HG03175 (cell line): ENCODE measurements at regions not wholly inside any gene's neighbourhood (a gene's known extent, or its start where the extent isn't known, plus 50 kb on each side); places are given as distances from the start of the nearest gene placed in this dataset.

Experiments used
- ATAC-seq: cut with Tn5 transposase; IDR thresholded peaks from one replicate; pipeline ENCODE4 v1.9.1; 2021; ENCODE audit warnings: mild to moderate bottlenecking, moderate library complexity; ENCODE audit not compliant: unreplicated experiment

- no peak for ATAC-seq
These were observed 218.6 kb downstream of the KLF13 start for GRCh38 chr15:31545257-31545656.

- no peak for ATAC-seq
These were observed 223.8 kb downstream of the KLF13 start for GRCh38 chr15:31550211-31550977.

DNA sequence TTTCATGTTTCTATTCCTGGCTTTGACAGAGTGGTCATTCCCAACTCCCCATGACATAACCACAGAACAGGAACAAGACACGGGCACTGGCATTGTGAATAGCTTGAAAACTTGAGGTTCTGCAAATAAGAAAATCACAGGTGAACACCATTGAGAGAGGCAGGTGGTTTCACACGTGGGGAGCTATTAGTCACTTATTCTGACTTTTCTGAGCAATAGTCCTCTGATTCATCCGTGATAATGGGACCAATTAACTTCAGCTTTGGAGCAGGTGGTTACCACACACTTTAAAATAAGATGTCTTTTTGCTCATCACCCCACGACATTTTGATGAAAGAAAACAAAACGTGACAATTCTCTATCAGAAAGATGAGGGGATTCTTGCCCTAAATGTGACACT, 224.7 kb downstream of the KLF13 start:
- ATAC-seq: no peak

GRCh38 chr15:31552482-31553099, 226.0 kb downstream of the KLF13 start:
- ATAC-seq: no peak

DNA sequence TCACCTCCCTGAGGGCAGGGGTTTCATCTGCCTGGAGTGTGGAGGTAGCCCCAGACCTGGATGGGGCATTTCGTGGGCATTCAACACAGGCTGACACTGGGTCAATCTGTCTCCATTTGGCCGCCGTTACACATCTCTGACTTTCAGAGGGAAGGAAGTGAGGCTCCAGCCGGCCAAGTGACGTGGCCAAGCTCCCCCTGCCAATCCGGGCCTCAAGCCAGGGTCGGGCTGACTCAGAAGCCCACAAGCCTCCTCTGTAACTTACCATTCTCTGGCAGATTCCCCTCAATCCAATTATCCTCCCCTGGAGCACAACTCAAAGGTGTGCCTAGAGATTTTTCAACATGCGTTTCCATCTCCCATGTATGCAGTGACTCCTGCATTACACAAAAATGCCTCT, 227.6 kb downstream of the KLF13 start:
- no peak for ATAC-seq

DNA sequence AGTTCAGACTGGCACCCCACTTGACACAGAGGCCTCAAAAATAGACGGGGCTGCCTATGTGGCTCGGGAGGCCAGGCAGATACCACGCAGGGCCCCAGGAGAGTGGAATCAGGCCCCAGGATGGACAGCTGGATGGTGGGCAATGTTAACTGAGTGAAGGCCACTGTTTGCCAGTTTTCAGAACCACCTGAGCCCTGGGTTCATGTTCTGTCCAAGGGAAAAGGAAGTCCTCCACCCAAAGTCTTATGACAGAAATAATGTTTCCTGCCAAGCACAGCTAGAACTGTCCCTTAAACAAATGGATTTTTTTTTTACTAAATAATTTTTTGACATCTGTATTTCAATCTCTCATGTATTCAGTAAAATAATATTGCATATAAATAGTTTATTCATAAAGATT, 228.4 kb downstream of the KLF13 start:
- no peak for ATAC-seq

DNA sequence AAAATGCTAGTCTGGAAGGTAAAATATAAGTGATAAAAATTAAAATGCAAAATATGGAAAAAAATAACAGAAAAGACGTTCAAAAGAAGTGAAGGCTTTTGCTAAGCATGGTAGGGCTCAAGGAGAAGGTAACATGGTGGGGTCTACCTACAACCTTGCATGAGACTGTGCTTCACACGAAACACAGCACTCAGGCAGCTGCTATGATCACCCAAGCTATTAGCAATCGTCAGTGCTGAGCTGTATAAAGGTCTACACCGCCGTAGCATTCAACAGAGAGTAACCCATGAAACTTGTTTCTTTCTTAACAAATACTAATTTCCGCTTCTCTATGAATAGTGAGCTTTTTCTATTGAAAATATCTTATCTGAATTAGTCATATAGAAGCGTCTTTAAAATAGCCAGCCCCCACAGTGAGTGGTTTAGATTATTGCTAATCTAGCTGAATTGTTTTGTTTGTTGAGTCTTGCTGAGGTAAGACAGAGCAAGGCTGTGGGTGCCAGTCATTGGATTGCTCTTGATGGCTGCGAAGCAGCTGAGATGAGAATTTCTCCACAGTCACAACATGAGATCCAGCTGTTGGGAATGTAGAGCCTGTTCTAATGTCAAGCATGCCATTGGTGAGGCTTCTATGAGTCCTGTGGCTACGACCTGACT, 230.0 kb downstream of the KLF13 start:
- no peak for ATAC-seq

GRCh38 chr15:31557899-31558298, 231.3 kb downstream of the KLF13 start:
- no peak for ATAC-seq

DNA sequence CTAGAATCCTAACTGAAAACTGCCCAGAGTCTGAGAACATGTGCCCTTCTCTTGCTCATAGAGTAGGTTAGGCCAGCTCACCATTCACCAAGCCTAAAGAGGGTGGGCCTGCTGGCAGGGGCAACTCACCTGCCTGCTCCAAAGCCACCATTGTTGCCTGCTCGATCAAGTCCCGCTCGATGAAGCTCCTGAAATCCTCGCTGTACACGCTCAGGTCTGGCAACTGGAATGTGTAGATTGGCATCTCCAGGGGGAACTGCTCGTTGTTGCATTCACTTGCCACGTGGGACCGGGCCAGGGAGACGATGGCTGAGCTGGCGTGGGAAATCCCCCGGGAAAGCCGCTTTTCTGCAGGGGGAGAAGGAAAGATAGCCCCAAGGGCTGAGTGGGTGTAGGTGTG, 232.2 kb downstream of the KLF13 start:
- ATAC-seq: no peak

- no peak for ATAC-seq
These were observed 233.2 kb downstream of the KLF13 start for GRCh38 chr15:31559786-31560185.

GRCh38 chr15:31560643-31561042, 234.0 kb downstream of the KLF13 start:
- ATAC-seq: no peak

DNA sequence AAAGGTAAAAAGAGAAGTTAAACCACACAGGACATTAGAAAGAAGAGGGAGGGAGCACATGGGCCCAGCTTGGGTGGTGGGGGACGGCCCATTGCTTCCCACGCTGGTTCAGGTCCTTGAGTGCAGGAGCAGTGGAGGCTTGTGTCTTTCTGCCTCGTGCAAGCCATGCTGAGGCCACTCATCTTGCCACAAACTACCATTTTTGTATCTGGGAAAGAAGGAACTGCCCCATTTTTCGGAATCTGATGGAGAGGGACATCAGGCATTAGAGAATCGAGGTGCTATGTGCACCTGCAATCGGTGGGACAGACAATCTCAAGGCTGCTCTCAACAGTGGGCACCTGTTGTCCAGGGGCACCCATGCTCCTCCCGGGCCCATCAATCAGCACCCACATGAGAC, 234.5 kb downstream of the KLF13 start:
- no peak for ATAC-seq

- no peak for ATAC-seq
These were observed 236.4 kb downstream of the KLF13 start for GRCh38 chr15:31563001-31563400.

DNA sequence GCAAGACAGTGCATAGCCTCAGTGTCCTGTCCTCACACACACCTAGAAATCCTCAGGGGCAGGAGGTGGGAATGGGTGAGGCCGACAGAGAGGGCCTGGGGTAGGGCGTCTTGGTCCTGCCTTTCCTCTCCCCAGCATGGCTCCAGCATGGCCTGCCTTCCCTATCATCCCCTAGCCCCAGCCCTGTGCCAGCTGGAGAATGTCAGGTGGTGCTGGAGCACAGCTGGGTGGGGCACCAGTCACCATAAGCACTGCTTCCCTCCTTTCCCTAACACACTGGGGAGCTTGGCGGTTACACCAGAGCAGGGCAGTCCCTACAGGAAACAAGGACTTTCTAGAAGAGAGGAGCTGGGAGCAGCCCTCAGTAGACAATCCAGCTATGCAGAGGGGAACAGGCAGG, 236.8 kb downstream of the KLF13 start:
- ATAC-seq: no peak

DNA sequence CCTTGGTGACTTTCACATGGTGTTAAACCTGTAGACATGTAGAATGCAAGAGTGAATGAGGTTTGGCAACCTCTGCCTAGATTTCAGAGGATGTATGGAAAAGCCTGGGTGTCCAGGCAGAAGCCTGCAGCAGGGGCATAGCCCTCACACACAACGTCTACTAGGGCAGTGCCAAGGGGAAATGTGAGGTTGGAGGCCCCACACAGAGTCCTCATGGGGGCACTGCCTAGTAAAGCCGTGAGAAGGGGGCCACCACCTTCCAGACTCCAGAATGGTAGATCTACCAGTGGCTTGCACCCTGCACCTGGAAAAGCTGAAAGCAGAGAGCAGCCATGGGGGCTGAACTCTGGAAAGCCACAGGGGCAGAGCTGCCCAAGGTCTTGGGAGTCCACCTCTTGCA, 241.2 kb downstream of the KLF13 start:
- no peak for ATAC-seq

DNA sequence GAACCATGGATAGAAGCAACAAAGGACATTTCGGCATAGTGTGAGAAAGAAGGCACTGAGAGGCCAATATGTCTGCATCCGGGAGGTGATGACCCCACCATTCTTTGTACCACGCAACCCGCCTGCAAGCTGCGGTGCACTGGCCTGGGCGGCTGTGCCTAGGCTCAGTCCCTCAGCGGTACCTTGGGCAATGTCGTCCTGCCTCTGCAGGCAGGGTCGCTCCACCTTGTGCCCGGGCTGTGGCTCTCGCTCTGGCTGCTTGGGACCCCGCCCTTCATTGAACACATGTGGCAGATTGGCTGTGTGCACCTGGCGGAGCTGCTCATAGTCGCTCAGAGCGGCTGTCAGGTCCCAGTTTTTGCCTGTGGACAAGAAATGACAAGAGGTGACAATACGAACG, 243.2 kb downstream of the KLF13 start:
- ATAC-seq: no peak

DNA sequence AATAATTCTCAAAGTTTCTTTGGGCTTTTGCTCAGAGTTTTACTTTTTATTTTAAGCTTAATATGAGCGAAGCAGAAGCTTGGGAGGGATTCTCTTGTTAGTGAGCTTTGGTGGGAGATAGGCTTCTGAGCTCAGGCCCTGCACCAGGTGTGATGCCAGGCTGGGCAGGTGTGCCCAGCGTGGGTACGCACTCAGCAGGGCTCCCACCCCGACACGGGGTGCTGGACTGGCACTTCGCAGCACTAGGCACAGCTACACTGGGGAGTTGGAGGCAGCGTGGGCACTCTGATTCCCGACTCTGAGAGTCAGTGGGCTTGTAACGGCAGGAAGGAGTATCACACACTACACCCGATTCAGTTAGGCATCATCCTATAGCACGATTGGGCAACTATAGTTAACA, 244.0 kb downstream of the KLF13 start:
- no peak for ATAC-seq

DNA sequence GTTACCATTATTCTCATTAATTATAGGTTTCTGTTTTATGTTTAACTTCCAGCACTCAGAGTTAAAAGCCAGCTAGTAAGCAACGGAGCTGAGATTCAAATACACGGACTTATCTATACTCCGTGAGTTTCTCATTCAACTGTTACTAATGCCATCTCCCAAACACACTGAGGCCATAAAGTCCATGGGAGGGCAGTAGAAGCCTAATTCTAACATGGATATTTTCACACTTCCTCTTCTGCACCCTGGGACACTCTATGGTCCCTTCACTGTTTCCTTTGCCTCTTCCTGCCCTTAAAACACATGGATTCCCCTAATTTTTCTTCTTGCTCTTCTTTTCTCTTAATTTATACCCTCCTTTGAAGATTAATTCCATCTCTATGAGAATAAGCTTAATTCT, 245.0 kb downstream of the KLF13 start:
- ATAC-seq: no peak

DNA sequence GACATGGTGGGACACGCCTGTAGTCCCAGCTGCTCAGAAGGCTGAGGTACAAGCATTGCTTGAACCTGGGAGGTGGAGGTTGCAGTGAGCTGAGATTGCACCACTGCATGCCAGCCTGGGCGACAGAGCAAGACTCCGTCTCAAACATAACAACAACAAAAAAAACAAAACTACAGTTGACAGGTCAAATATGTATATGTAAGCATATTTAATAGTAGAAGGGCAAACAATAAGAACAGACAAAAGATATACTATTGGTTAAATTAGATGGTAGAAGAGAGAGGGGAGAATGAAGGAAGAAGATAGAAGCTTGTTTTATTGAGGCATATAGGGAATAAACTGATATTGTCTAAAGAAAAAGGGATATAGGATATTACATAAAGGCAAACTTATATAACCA, 247.1 kb downstream of the KLF13 start:
- no peak for ATAC-seq

DNA sequence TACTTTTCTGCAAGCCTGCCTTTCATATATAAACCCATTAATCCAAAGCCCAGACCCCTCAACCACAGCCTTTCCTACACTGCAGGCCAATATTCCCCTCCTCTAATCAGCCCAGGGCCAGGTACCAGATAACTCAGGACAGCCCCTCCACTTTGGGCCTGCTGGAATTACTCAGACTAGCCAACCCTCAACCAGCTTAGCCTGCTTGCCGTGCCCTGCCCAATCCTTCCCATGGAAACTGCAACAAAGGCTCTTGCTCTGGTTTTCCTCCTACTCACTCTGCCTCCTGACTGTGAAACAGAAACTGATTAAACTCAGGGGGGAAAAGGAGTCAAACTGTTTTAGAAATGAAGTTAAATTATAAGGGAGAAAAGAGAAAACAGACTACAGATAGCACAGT, 248.1 kb downstream of the KLF13 start:
- no peak for ATAC-seq

DNA sequence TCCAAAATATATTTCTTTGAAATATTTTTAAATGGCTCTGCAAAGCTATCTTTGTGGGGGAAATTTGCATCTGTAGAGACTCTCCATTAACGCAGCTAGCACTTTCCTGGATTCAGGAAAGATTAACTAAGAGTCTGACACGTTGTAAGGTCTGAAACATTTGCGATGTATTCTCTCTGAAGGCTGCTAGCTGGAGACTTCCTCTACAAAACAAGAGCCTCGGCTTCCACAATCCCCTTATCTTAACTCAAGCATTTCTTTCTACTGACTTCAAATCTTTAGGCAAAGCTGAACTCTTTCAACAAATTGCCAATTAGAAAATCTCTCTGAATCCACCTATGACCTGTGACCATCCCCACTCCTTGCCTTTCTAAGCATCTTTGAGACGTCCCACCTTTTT, 250.5 kb downstream of the KLF13 start:
- no peak for ATAC-seq

- no peak for ATAC-seq
These were observed 252.6 kb downstream of the KLF13 start for GRCh38 chr15:31579282-31579681.
